Pancreas (tissue), 10 donors: ENCODE measurements at regions not wholly inside any gene's neighbourhood (a gene's known extent, or its start where the extent isn't known, plus 50 kb on each side); places are given as distances from the start of the nearest gene placed in this dataset.

ENCODE experiments used
- ATAC-seq, 4 donors: fragments of 200-7000 bp; cut with Tn5 transposase; one replicate each; pipeline versions ENCODE4 v1.8.0 to v1.9.1; 2020; ENCODE audit warnings: mild to moderate bottlenecking in 4 of 4, moderate library complexity in 4 of 4
- DNase-seq, 6 donors: peaks; one replicate each; pipeline ENCODE4 v3.0.0-alpha.2; 2020
- FAIRE-seq: peaks from 2 replicates; lab custom pipeline; 2012; peaks lifted over from hg19 to GRCh38; lab: Jason Lieb, UNC
- H3K27ac ChIP-seq, 4 donors: fragments of 200-600 bp; sonication (generic); 1 replicate in 3 of 4; 2 replicates in 1 of 4; pipeline versions ENCODE4 v1.5.0 to v1.8.0; 2020
- H3K27me3 ChIP-seq, 4 donors: fragments of 200-600 bp; one replicate each; pipeline ENCODE4 v1.8.0; 2021
- H3K36me3 ChIP-seq, 3 donors: fragments of 200-600 bp; sonication (generic) in 1 of 3; one replicate each; pipeline versions ENCODE4 v1.5.0 to v1.8.0; 2020 to 2021
- H3K4me1 ChIP-seq, 3 donors: fragments of 200-600 bp; one replicate each; pipeline ENCODE4 v1.8.0; 2021
- H3K4me3 ChIP-seq, 4 donors: fragments of 200-600 bp; sonication (generic) in 2 of 4; one replicate each; pipeline versions ENCODE4 v1.5.0 to v1.8.0; 2020 to 2021
- H3K9me3 ChIP-seq, 4 donors: fragments of 200-600 bp; one replicate each; pipeline ENCODE4 v1.8.0; 2021
- WGBS, 2 donors: extraction: QIAGEN DNeasy Blood & Tissue Kit; methylation state at CpG; one replicate each; pipeline ENCODE4 v1.1.7; 2013; 5-methylcytosine and 5-hydroxymethylcytosine counted together
- intact Hi-C, 3 donors: fragments of 100-400 bp; cut with DNase I; formaldehyde crosslinking; loops; one replicate each; pipeline versions ENCODE4 v1.11.1 to v1.14.2; 2022
- TF ChIP-seq, protein P1 (sequence below), 4 donors: fragments of 200-600 bp; sonication (generic) in 3 of 4; IDR thresholded peaks; one replicate each; pipeline versions ENCODE4 v1.5.0 to v1.8.0; 2021; ENCODE audit warnings: antibody characterized with exemption in 4 of 4
- donor health status: healthy with polysubstance abuse.
- donor health status: DM: no; HTN: no; CAD: no; lungs with moderate emphysema.
- donor health status: DM: no; HTN: no; CAD: no.
- donor health status: control.
- donor health status: control.
- donor health status: Bipolar disorder and iron deficiency.
- donor health status: DM: yes; HTN: yes; CAD: no.
- donor health status: DM: no; HTN: no; CAD: no.
- donor health status: DM: no; HTN: no; CAD: no.
- donor health status: DM: yes; HTN: yes; CAD: no.

DNA sequence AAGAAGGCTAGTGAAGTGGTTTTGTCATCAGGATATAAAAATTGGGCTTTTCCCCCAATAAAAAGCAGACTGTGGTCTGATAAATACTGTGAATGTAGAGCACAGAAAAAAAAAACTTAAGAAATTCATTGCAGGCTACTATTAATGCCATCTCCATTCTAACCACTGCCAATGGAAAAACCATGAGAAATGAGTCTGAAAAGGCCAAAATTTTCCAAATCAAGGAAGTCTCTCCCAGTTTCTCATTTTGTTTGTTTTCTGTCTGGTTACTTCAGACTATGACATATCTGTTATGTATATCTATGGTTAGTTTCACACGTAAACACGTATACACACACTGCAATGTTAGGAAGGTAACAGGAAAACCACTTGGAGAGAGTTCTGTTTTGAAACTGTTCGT lies 193.6 kb upstream of the TSC22D1 start:
- Histone ChIP-seq H3K27ac (peak overlapping the region in 1 of 4 donors; percentile 2), H3K27me3 (no peaks in the 10 kb centered on the region), H3K4me1 (peaks cover 11 to 22% (median 19%) of the 10 kb centered on the region in 3 donors), H3K4me3 (no peak overlapping the region), H3K36me3 (no peaks in the 10 kb centered on the region), H3K9me3 (no peaks in the 10 kb centered on the region)
- intact Hi-C loops = no loop called here
- FAIRE-seq (no peak), DNase-seq (no peak), ATAC-seq (no peak)
- TF ChIP-seq, protein P1, sequence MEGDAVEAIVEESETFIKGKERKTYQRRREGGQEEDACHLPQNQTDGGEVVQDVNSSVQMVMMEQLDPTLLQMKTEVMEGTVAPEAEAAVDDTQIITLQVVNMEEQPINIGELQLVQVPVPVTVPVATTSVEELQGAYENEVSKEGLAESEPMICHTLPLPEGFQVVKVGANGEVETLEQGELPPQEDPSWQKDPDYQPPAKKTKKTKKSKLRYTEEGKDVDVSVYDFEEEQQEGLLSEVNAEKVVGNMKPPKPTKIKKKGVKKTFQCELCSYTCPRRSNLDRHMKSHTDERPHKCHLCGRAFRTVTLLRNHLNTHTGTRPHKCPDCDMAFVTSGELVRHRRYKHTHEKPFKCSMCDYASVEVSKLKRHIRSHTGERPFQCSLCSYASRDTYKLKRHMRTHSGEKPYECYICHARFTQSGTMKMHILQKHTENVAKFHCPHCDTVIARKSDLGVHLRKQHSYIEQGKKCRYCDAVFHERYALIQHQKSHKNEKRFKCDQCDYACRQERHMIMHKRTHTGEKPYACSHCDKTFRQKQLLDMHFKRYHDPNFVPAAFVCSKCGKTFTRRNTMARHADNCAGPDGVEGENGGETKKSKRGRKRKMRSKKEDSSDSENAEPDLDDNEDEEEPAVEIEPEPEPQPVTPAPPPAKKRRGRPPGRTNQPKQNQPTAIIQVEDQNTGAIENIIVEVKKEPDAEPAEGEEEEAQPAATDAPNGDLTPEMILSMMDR (IDR thresholded peaks at IDR 0.05) = no peak
- 74 to 76% methylated on average over 3 of the region's 3 CpGs for WGBS, 2 donors

DNA sequence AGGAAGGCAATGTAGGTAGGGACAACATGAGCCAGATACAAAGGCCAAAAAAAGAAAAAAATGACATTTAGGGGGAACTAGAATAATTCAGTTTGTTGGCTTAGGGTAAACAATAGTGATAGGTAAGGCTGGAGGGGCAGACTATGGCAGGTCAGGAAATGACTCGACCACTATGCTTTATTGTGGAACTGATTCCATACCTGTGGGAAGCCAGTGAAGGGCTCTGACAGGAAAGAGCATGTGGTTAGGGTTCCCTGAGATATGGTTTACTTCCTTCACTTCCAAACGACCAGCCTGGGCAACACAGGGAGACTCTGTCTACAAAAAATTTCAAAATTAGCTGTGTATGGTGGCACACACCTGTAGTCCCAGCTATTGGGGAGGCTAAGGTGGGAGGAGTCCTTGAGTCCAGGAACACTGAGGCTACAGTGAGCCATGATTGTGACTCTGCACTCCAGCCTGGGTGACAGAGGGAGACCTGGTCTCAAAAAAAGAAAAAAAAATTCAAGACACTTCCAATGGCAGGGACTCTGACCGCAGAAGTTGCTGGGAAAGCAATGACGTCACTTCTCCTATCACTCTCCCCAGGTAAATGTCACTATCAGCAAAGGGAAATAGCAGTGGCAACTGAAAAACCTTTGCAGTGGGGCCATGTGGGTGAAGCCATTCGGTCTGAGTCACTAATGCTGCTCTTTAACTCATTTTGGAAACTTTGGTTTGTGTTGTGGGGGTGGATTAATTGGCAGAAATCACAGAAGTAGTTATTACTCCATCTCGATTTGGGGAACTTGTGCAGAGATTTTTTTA lies 192.8 kb upstream of the TSC22D1 start:
- H3K4me1 ChIP-seq = peaks cover 15 to 24% (median 22%) of the 10 kb centered on the region in 3 donors
- H3K27ac ChIP-seq = peak overlapping the region in 1 of 4 donors; percentile 2
- H3K4me3 ChIP-seq = no peak overlapping the region
- intact Hi-C loops = no loop called here
- FAIRE-seq (no peak), ATAC-seq (peak; percentile 14 to 35 (median 33)), DNase-seq (peak in 1 of 6 donors; percentile 23)
- H3K36me3 ChIP-seq = no peaks in the 10 kb centered on the region
- TF ChIP-seq, protein P1 (IDR thresholded peaks at IDR 0.05) = no peak
- H3K9me3 ChIP-seq = no peaks in the 10 kb centered on the region
- no peaks in the 10 kb centered on the region for H3K27me3 ChIP-seq
- WGBS, 2 donors = 44 to 52% methylated on average over 6 of the region's 6 CpGs

DNA sequence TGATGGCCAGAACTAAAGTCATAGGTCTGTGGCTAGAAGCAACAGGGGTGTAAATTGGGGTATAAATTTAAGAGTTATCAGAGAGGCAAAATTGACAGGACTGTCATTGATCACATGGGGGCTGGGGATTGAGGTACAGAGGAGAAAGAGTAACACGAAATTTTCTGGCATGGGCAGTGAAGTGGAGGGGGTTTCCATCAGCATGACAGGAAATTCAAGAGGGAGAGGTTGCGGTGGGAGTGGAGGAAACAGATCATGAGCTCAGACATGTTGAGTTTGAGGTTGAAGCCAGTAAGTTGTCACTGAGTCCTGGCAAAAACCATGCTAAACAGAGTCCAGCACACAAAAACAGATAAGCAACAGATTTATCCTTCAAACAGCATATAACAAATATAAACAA lies 192.1 kb upstream of the TSC22D1 start:
- H3K9me3 ChIP-seq = no peaks in the 10 kb centered on the region
- FAIRE-seq (no peak), DNase-seq (no peak), ATAC-seq (no peak)
- intact Hi-C loops = no loop called here
- peaks cover 23 to 31% (median 29%) of the 10 kb centered on the region in 3 donors for H3K4me1 ChIP-seq
- H3K27ac ChIP-seq = no peak overlapping the region
- WGBS, 2 donors = 62 to 65% methylated on average over 2 of the region's 2 CpGs
- H3K4me3 ChIP-seq = no peak overlapping the region
- no peaks in the 10 kb centered on the region for H3K36me3 ChIP-seq
- TF ChIP-seq, protein P1 (IDR thresholded peaks at IDR 0.05) = no peak
- no peaks in the 10 kb centered on the region for H3K27me3 ChIP-seq

DNA sequence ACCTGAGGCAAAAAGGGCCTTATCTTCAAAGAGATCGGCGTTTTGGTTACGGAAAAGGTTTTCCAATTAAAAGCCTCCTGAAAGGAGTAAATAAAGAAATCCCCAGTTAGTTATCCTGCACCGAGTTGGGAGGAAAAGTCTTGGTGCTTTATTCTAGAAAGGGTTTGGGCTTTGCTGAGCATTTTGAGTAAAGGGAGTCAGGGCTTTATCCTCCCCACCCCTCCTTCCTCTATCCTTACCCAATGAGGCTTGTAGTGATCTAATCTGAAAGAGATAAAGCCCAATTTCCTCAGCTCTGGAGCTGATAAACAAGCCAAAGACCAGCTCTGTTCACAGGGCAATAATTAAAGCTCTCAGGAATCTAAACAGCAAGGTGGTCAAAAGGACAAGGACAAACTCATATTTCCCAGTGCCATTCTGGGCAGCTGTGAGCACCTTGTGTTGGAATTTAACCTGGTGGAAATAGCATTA lies 188.9 kb upstream of the TSC22D1 start:
- intact Hi-C loops = no loop called here
- H3K4me3 ChIP-seq = no peak overlapping the region
- no peaks in the 10 kb centered on the region for H3K36me3 ChIP-seq
- H3K27me3 ChIP-seq = no peaks in the 10 kb centered on the region
- FAIRE-seq = no peak
- TF ChIP-seq, protein P1 (IDR thresholded peaks at IDR 0.05) = no peak
- no peaks in the 10 kb centered on the region for H3K9me3 ChIP-seq
- DNase-seq = peak in 3 of 6 donors; percentile 20 to 38 (median 34)
- H3K27ac ChIP-seq = peak overlapping the region; percentile 69 to 84 (median 76)
- H3K4me1 ChIP-seq = peaks cover 28 to 44% (median 41%) of the 10 kb centered on the region in 3 donors
- ATAC-seq = peak; percentile 49 to 70 (median 66)
- WGBS, 2 donors = 12 to 16% methylated on average over 4 of the region's 4 CpGs

DNA sequence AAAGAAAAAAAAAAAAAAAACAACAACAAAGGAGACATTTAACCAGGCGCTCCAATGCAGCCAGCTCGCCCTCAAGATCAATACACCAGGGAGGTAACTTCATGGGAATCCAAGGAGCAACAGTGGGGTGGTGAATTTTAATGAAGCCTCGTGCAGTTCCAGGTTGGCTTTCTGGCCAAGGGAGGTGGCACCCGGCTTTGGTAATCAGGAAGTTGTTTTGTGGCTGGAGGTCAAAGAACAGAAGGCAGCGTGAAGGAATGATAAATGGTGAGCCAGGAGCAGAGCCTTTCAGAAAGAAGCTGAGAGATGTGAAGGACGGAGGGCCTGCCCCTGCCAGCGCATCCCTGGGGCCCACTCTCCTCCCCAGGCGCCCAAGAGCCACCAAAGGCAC lies 188.2 kb upstream of the TSC22D1 start:
- FAIRE-seq (peak; percentile 49), DNase-seq (peak; percentile 56 to 78 (median 70)), ATAC-seq (peak; percentile 53 to 67 (median 60))
- TF ChIP-seq, protein P1 (IDR thresholded peaks at IDR 0.05) = no peak
- WGBS, 2 donors = 13 to 15% methylated on average over 8 of the region's 8 CpGs
- intact Hi-C loops = no loop called here
- H3K27me3 ChIP-seq = no peaks in the 10 kb centered on the region
- H3K36me3 ChIP-seq = no peaks in the 10 kb centered on the region
- peak overlapping the region; percentile 56 to 84 (median 76) for H3K27ac ChIP-seq
- H3K4me3 ChIP-seq = no peak overlapping the region
- no peaks in the 10 kb centered on the region for H3K9me3 ChIP-seq
- peaks cover 33 to 51% (median 41%) of the 10 kb centered on the region in 3 donors for H3K4me1 ChIP-seq
